GM10248 (cell line): ENCODE measurements at regions not wholly inside any gene's neighbourhood (a gene's known extent, or its start where the extent isn't known, plus 50 kb on each side); places are given as distances from the start of the nearest gene placed in this dataset.

Experiments used
- CTCF ChIA-PET: fragments of 300-600 bp; sonication (Branson Sonifier 250); formaldehyde crosslinking; extraction: SDS; loops from one replicate; lab custom pipeline; 2021; ENCODE audit warnings: antibody characterized with exemption; lab: Yijun Ruan, JAX
- POLR2A ChIA-PET: fragments of 350-650 bp; sonication (Branson Sonifier 250); formaldehyde crosslinking; extraction: SDS; loops from one replicate; lab custom pipeline; 2020; ENCODE audit warnings: antibody characterized with exemption; lab: Yijun Ruan, JAX
- DNase-seq: peaks from one replicate; pipeline ENCODE4 v3.0.0; 2012; ENCODE audit errors: extremely low spot score
- CTCF ChIP-seq: IDR thresholded peaks from 2 replicates; pipeline ENCODE4 v1.5.1; 2012; ENCODE audit warnings: mild to moderate bottlenecking, low read depth; ENCODE audit errors: extremely low read depth, missing control alignments, control extremely low read depth

- no peak for TF ChIP-seq CTCF
- ChIA-PET POLR2A (no interaction called here), CTCF (interaction anchor here (0.7 to 0.9 kb wide), 3 partner anchors 14 to 137 kb away, joined by 3 to 4 read pairs (median 3); no protein-coding TSS in a partner anchor)
- DNase-seq = no peak
Observed at GRCh38 chr5:173755319-173755718, 132.8 kb upstream of the CPEB4 start.

- no peak for TF ChIP-seq CTCF
- no peak for DNase-seq
- CTCF ChIA-PET = no interaction called here
- POLR2A ChIA-PET = no interaction called here
Observed at GRCh38 chr5:173757403-173758209, 130.5 kb upstream of the CPEB4 start.

- no peak for TF ChIP-seq CTCF
- CTCF ChIA-PET = interaction anchor here (1.0 to 1.7 kb wide), 4 partner anchors 12 to 46 kb away, joined by 3 to 6 read pairs (median 4); no protein-coding TSS in a partner anchor
- DNase-seq = no peak
- POLR2A ChIA-PET = no interaction called here
Observed at GRCh38 chr5:173758676-173759075, 129.5 kb upstream of the CPEB4 start.

GRCh38 chr5:173759691-173760090 lies 128.5 kb upstream of the CPEB4 start:
- DNase-seq = no peak
- CTCF ChIA-PET = interaction anchor here (0.8 to 1.9 kb wide), 6 partner anchors 11 to 166 kb away, joined by 3 to 6 read pairs (median 4); no protein-coding TSS in a partner anchor
- no peak for TF ChIP-seq CTCF
- POLR2A ChIA-PET = no interaction called here

GRCh38 chr5:173760461-173761177 lies 127.5 kb upstream of the CPEB4 start:
- CTCF ChIA-PET = interaction anchor here (1.9 kb wide), 1 partner anchor 29 kb away, joined by 6 read pairs; no protein-coding TSS in a partner anchor
- DNase-seq = no peak
- POLR2A ChIA-PET = no interaction called here
- TF ChIP-seq CTCF = no peak

- ChIA-PET POLR2A (interaction anchor here (0.5 kb wide), 1 partner anchor 10 kb away, joined by 4 read pairs; no protein-coding TSS in a partner anchor), CTCF (interaction anchor here (1.9 kb wide), 1 partner anchor 29 kb away, joined by 6 read pairs; no protein-coding TSS in a partner anchor)
- DNase-seq = no peak
- no peak for TF ChIP-seq CTCF
Observed at GRCh38 chr5:173761178-173761513, 127.0 kb upstream of the CPEB4 start.
